ENCODE measurements at regions not wholly inside any gene's neighbourhood (a gene's known extent, or its start where the extent isn't known, plus 50 kb on each side); places are given as distances from the start of the nearest gene placed in this dataset.

- TF ChIP-seq POLR2AphosphoS5 (IDR thresholded peaks at IDR 0.05) (no peak), CTCF (IDR thresholded peaks at IDR 0.05) (no peak), EP300 (IDR thresholded peaks at IDR 0.05) (no peak), POLR2A (IDR thresholded peaks at IDR 0.05; ENCODE audit: low read depth) (no peak)
Measured at GRCh38 chr10:108785011-108785410, 1138.3 kb downstream of the XPNPEP1 start.
